HG03460 (cell line): ENCODE measurements at regions not wholly inside any gene's neighbourhood (a gene's known extent, or its start where the extent isn't known, plus 50 kb on each side); places are given as distances from the start of the nearest gene placed in this dataset.

Experiments used
- ATAC-seq: cut with Tn5 transposase; IDR thresholded peaks from one replicate; pipeline ENCODE4 v1.9.1; 2021; ENCODE audit not compliant: unreplicated experiment

DNA sequence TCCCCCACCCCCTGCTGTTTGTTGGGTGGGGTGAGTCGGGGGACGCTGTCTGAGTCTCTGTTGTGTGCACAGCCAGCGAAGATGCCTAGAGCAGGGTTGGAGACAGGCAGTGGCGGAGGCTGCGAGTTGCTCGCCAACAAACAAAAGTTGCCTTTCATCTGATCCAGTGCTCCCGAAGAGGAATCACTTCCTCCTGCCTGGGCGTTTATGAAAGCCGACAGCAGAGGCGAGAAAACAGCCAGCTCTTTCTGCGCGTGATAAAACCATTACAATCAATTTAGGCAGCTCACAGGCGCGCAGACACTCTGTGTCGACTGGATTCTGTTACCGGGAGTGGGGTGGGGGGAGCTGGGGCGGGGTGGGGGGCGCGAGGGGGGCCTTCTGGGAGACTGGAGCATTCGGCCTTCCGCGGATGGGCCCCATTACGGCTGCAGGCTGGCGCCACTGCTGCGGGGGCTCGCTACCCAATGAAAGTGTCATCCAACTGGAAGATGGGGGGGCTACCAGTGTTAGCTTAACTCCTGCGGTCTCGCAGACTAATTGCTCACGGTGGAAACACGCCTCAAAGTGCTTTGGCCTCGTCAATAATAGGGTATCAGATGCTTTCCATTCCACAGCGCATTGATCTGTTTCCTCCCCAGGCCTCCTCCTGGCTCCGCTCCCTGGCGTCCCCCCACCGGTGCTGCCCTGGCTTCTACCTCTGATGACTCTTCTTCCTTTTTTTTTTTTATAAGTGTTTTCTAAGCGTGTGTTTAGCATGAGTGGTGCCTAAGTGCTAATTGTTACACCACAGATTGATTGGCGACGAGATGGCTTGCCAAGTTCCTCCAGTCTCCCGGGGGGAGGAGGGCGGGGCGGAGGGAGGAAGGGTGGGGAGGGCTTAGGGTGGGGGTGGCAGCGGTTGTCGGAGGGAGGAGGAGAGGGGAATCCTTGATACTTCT is 678.4 kb downstream of the MED13L start:
- ATAC-seq: no peak

DNA sequence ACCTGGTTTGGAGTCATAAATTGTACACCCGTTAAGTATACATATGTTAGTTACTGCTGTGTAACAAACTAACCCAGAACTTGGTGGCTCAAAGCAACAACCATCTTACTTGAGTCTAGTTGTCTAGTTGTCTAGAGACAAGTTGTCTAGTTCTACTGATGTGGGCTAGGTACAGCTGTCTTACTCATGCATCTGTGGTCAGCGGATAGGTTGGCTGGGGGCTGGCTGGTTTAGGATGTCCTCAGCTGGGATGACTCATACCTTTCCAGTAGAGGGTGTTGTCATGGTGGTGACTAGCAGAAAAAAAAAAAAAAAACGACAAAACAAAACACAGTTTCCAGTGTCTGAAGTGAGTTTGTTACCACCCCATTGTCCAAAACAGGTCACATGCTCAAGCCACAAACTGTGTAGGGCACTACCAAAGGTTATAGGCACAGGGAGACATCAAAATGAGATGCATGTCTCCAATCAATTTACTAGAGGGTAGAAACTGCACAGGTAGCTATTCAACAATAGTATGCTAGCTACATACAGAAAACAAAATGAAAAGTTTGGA is 680.3 kb downstream of the MED13L start:
- no peak for ATAC-seq

DNA sequence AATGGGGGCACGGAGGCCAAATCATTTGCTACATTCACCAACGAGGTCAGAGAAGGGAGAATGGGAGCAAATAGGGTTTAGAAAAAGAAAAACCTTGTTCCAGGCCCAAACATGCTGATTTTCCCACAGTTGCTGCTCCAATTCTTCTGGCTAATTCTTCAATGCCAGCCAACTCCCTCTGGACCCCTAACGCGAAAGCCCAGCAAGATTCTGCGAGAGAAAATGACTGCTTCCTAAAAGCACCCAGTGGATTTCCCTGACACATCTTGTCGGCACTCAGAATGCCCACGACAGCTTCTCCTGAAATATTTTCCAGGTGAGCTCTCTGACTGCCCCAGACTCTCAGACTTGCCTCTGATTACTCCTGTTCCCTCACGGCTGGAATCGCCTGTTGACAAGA is 689.4 kb downstream of the MED13L start:
- ATAC-seq: no peak

DNA sequence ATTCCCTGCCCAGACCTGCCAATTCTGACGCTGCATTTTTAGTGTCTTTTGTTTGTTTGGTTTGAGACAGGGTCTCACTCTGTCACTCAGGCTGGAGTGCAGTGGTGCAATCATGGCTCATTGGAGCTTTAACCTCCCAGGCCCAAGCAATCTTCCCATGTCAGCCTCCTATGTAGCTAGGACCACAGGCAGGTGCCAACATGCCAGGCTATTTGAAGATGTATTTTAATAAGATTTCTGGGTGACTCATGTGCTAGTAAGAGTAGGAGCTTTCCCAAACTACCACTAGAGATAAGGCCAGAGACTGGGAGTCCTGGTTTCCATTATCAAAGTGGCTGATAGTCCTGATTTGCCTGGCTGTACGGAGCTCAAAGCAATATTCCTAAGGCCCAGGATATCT is 693.3 kb downstream of the MED13L start:
- ATAC-seq: no peak

DNA sequence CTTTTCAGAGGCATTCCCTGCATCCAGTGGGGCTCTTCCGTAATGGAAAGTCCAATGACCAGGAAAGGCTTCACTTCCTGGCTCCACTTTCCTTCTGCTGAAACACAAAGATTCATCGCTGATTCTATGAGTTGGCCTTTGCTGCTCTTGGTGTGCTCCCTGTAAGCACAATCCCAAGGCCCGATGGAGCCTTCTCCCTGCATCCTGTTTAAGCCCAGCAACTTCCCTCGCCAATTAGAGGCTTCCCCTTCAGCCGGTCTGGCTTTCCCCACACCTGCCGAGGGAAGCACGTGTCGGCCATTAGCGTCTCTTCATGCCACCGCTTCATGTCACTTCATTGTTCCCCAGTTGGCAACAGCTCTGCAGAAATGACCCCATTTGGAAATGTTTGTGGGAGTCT is 693.9 kb downstream of the MED13L start:
- ATAC-seq: no peak

DNA sequence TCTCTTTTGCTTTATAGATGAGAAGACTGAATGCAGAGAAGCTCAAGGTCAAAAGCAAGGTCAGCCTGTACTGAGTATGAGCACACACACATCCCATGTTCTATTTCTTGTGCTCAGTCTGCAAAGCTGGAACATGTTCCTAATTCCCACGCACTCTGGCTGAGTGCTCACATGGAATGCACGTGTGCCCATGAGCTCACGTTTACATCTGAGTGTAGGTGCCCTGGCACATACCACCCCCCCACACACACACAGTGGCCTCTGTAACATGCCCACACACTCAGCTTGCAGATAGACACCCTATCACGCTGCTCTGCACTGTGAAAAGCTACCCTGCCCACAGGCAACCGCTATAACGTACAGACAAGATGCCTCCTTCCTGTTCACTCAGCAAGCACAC is 700.1 kb downstream of the MED13L start:
- no peak for ATAC-seq

DNA sequence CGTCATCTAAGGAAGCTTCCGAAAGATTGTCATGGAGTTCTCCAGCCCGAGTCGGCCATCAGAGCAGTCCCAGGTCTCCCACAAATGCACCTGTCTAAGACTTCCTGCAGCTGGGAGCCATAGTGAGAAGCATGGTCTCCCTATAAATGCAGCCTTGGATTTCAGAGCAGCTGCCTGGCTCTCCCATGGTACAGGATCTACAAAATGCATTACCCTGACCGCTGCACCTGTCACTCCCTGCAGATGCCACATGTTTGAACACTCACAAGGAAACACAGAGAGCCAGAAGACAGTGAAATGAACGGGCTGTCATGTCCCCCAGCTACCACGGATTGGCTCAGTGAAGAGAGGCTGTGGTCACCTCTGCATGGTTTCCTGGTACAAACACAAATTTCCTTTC is 702.7 kb downstream of the MED13L start:
- no peak for ATAC-seq

DNA sequence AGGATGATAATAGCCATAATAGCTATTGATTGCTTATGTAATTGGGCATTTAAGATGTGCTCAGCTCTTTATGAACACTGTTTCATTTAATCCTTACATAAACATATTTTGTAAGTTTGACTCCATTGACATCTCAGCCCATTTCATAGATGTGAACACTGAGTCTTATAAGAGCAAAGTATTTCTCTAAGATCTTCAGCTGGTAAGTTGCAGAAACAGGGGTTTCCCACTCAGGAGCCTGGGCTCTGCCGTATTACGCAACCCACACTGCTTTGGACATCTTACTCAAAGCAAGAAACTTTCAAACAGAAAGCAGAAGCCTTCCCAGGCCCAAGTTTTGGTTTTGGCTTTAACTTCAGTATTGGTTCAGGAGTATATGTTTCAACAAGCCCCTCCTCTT is 705.1 kb downstream of the MED13L start:
- ATAC-seq: peak; percentile 73

DNA sequence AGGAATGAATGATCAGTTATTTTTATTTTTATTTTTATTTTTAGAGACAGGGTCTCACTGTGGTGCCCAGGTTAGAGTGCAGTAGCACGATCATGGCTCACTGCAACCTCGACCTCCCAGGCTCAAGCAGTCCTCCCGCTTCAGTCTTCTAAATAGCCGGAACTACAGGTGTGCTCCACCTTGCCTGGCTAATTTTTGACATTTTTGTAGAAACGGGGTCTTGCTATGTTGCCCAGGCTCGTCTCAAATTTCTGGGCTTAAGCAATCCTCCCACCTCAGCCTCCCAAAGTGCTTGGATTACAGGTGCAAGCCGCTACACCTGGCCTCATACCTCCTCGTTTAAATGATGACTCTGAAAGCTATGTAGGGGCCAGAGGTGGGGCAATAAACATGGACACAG is 706.0 kb downstream of the MED13L start:
- ATAC-seq: no peak

DNA sequence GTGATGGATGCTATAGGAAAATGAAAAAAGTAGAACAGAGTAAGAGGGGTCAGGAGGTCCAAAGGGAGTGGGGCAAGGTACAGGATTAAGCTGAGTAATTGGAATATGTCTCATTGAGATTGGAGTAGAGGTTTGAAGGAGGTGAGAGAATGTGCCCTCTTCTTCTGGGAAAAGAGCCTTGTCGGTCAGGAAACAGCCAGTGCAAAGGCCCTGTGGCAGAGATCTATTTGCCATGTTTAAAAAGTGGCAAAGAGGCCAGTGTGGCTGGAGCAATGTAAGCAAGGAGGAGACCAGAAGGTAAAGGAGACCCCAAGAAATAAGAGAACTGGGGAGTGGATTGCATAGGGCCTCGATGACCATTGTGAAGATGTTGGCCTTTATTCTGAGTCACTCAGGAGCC is 706.5 kb downstream of the MED13L start:
- no peak for ATAC-seq

DNA sequence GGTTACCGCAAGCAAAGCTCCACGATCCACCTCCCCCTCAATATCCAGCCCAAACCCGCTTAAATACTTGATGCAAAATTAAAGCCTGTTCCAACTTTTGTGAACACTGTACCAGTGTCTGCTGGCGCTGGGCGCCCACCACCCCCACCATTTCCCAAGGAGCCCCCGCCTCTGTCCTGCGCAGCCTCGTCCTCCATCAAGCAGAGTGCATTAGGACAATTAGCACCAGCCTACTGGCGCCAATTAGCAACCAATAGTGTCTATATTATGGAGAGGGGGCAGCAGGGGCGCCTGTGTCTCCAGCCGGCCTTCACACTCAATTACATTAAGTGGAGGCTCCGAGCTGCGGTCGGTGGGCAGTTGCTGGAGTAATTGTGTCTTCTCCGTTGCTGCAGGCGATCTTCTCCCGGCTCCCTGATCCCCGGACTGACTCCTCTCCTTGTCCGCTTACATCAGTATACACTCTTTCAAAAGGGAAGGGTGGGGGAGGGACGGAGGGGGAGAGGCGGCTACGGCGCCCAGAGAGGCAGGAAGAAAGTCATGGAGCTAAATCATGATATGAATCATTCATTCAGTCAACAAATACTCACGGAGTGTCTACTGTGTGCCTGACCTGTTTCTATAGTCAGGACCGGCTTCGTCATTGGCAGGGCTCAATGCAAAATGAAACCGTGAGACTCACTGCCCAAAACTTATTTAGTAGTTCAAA is 707.3 kb downstream of the MED13L start:
- no peak for ATAC-seq

DNA sequence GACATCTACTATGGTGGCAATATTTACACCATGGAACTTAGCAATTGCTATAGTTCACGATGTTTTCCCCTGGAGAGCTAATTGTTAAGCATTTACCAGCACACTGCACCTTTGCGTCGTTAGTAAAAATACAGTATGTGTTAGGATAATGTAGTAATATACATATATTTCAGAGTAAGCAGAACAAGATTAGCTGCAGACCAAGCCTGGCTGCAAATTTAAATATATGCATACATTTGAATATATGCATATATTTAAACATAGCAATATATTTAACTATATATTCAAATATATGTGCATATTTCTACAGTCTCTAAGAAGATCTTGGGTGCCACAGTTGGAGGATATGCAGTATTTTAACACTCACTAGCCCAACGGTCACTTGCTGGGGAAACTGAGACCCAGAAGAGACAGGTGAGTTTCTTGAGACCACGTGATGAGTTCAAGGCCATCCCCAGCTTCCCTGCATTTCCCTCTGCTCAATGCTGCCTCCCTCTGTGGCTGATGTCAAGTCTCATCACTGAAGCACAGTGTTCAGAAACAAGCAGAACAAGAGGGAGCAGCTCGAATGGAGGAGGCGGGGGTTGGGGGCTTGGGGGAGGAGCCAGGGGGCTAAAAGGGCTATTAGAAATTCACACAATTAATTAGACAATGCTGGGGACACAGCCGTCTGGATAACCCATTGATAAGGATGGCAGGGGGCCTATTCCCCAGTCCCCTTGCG is 708.0 kb downstream of the MED13L start:
- no peak for ATAC-seq

DNA sequence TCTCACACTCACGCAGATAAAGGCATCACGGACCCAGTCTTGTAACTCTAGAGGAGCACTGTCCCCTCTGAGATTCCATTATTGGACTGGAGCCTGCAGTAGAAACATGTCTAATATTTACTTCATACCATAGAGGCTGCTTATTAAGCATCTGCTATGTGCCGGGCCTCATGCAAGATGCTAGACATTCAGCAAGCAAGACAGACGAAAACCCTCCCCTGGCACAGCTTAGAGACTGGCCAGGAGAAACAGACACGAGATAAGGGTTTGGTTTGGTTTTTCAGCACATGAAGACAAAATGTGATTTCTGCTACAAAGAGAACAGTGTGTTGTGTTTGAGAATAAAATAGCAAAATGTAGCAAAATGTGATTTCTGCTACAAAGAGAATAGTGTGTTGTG is 719.2 kb downstream of the MED13L start:
- no peak for ATAC-seq

DNA sequence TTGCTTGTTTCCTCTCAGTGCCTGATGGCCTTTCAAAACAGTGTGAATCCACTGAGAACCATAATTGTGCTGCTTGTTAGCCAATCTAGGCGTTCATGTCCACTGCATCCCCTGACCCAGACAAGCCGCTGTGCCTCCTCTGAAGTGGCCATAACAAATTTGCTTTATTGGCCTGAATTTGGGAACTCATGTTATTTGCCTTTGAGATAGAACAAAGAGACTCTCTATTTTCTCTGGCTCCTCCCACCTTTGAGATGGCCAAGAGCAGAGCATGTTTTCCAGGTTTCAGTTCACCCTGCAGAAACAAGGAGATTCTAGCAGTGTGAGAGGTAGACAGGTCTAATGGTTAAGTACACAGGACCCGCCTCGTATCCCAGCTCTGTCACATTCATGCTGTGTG is 723.9 kb downstream of the MED13L start:
- no peak for ATAC-seq

DNA sequence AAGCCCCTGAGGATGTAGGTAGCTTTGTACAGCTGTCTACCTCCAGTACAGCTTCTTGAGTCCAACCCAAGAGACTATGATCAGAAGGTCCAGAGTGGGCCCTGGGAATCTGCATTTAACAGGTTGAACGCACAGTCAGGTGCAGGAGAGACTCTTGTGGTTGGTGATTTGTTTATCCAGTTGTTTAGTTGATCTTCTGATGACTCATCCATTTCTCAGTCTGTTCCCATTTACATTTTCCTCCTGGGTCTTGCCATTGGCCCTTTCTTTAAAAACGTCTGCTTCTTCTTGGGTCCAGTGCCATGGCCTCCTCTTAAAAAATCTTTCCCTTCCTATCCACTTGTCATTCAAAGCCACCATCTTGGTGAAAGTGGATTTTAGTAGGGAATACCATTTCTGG is 734.2 kb downstream of the MED13L start:
- no peak for ATAC-seq

DNA sequence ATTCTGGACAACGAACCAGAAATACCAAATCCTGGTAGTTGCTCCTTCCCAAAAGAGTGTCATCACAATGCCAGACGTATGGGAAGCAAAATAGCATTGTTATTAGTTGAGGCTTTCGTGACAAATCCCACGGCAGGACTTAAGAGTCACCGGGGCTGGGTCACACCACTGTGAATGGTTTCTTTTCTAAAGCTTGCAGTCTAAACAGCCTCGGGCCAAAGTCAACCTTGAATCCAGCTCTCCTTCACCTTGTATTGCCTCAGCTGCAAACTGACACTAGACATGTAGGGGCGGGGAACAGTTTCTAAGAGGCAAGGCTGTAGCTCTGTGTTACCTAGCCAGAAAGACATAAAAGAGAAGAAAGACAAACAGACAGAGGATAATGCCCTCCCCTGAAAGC is 734.8 kb downstream of the MED13L start:
- ATAC-seq: no peak

DNA sequence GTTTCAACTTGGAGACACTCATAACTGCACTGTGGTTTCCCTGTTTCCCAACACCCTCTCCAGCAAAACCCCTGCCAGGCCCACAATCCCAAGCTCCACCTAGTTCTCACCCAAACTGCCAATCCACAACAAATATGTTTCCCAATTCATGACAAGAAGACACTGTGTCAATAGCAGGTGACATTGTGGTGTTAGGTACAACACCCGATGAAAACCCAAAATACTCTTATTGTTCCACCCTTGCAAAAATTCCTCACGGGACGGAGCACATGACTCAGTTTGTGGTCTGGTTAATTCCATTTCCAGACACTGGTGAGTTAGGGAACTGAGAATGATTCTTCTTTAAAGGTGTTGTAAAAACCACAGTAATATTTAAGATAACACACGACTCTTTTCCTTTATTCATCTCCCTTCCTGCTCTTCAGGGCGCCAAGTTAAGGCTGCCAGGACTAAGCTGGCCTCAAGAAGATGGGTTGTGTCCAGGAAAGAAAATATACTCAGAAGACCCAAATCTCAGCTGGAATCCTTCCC is 735.5 kb downstream of the MED13L start:
- no peak for ATAC-seq

DNA sequence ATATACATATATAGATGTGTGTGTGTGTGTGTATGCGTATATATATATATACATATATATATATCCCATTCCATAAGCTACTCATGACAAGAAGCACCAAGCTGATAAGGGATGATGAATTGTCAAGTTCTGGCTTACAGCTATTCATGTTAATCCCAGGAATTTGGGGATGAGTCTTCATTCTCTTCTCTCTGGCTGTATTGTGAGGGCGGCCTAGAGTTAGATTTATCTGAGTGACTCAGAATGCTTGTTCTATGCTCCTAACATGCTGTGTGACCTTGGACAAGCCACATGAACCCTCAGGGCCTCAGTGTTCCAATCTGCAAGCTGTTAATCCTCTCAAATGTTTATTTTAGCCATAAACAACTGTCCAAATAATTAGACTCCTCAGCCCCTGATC is 749.0 kb downstream of the MED13L start:
- no peak for ATAC-seq

DNA sequence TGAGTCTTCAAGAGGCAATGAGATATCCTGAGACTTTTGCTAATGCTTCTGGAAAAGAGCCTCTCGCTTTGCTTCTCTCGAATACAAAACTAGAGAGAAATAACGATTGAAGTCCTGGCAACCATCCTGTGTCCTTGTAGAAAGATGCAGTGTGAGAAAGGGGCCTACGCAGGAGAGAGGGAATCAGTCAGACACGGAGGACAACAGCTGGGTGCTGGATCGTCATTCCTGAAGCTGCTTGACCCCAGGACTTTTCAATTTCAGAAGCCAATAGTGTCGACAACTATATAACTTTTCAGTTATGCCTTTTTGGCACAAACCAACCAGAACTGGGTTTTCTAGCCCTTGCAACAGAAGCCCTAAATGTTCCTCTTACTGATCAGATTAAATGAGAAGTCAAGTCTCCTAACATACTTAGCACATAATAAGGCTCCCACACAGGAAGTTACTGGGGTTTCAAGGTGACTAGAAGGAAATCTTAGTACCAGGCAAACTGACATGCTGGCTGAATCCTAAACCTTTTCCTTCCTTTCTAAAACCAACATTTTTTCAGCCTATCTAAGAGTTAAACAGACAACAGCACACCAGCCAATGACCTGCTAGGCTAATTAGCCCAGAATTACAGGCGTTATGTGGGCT is 755.6 kb downstream of the MED13L start:
- ATAC-seq: no peak

DNA sequence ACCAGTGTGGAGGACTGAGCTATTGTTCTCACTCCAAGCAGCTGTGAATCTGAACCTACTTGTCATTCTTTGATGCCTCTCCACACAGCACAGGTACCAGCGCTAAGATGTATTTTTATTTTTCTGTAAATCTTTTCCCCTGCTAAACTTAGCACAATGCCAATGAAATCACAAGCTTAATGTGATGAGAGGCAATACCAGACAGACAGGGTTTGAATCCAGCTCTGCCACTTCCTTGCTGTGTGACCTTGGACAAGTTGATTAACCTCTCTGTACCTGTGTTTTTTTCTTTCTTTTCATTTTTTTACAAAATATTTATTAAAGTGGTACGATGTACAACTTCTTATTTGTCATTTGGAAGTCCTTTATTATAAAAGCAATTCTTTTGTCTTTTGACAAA is 757.6 kb downstream of the MED13L start:
- ATAC-seq: no peak

DNA sequence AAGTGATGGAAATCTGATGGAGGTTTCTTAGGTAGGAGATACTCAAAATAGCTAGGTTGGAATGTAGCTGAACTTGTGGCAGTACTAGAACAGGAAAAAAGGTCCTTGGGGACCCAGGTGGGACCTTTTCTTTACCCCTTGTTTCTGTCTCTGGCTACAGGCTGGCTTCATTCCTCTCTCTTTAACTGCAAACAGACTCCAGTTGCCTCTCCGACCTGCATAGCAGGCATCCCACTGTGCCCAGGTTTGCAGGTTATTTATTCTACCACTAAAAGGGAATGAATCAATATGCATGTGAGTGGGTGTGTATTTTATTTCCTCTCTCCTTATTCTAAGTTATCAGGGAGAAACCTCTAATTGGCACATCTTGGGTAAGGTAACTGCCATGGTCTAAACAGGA is 758.1 kb downstream of the MED13L start:
- ATAC-seq: no peak
